Stimulated activated CD4-positive, alpha-beta T cell treated with anti-CD3 and anti-CD28 coated beads, Interleukin-12 subunit alpha, Interleukin-12 subunit beta, amount 100 ng/mL, for 4 hours (primary cell): ENCODE measurements at regions not wholly inside any gene's neighbourhood (a gene's known extent, or its start where the extent isn't known, plus 50 kb on each side); places are given as distances from the start of the nearest gene placed in this dataset.
"Not testable (repeated sequence)": the region's sequence is repeated elsewhere in the genome, so short reads cannot be mapped to it uniquely, and the experiment has no call there.

ENCODE experiments used
- DNase-seq: peaks from one replicate; pipeline ENCODE4 v3.0.0-alpha.2; 2020

GRCh38 chr2:120646994-120647393 lies 88.7 kb upstream of the GLI2 start:
- no peak for DNase-seq

- DNase-seq, result no peak
Measured at GRCh38 chr2:120647487-120647886, 88.2 kb upstream of the GLI2 start.

- not testable (repeated sequence) for DNase-seq
Measured at GRCh38 chr2:120649381-120649780, 86.3 kb upstream of the GLI2 start.

- DNase-seq, result no peak
Measured at GRCh38 chr2:120650022-120650644, 85.5 kb upstream of the GLI2 start.

GRCh38 chr2:120651818-120652217 lies 83.8 kb upstream of the GLI2 start:
- no peak for DNase-seq

- no peak for DNase-seq
Measured at GRCh38 chr2:120653046-120653445, 82.6 kb upstream of the GLI2 start.

- no peak for DNase-seq
Measured at GRCh38 chr2:120653871-120654270, 81.8 kb upstream of the GLI2 start.

- no peak for DNase-seq
Measured at GRCh38 chr2:120654381-120655134, 81.1 kb upstream of the GLI2 start.

- no peak for DNase-seq
Measured at GRCh38 chr2:120656273-120656950, 79.3 kb upstream of the GLI2 start.

- no peak for DNase-seq
Measured at GRCh38 chr2:120658042-120658769, 77.5 kb upstream of the GLI2 start.

GRCh38 chr2:120658770-120659158 lies 76.9 kb upstream of the GLI2 start:
- DNase-seq, result no peak

- DNase-seq, result no peak
Measured at GRCh38 chr2:120659275-120659977, 76.2 kb upstream of the GLI2 start.

- no peak for DNase-seq
Measured at GRCh38 chr2:120660056-120660694, 75.5 kb upstream of the GLI2 start.

- DNase-seq, result no peak
Measured at GRCh38 chr2:120660771-120661459, 74.8 kb upstream of the GLI2 start.

GRCh38 chr2:120661551-120661950 lies 74.1 kb upstream of the GLI2 start:
- DNase-seq, result no peak

GRCh38 chr2:120662046-120662445 lies 73.6 kb upstream of the GLI2 start:
- no peak for DNase-seq

- no peak for DNase-seq
Measured at GRCh38 chr2:120662746-120663145, 72.9 kb upstream of the GLI2 start.

- no peak for DNase-seq
Measured at GRCh38 chr2:120666433-120666832, 69.2 kb upstream of the GLI2 start.

- no peak for DNase-seq
Measured at GRCh38 chr2:120667981-120668380, 67.7 kb upstream of the GLI2 start.

GRCh38 chr2:120669121-120669952 lies 66.3 kb upstream of the GLI2 start:
- no peak for DNase-seq

GRCh38 chr2:120669971-120670370 lies 65.7 kb upstream of the GLI2 start:
- DNase-seq, result no peak
